AG04449 (cell line): ENCODE measurements at regions not wholly inside any gene's neighbourhood (a gene's known extent, or its start where the extent isn't known, plus 50 kb on each side); places are given as distances from the start of the nearest gene placed in this dataset.

Source experiments
- CTCF ChIA-PET: fragments of 350-600 bp; formaldehyde crosslinking; extraction: SDS; loops from one replicate; lab custom pipeline; 2021; ENCODE audit warnings: antibody characterized with exemption; lab: Yijun Ruan, JAX
- POLR2A ChIA-PET: fragments of 400-600, 350-600 bp; formaldehyde crosslinking; extraction: SDS; loops from one replicate; lab custom pipeline; 2020; ENCODE audit warnings: antibody characterized with exemption, inconsistent platforms; lab: Yijun Ruan, JAX
- DNase-seq: peaks from one replicate; pipeline ENCODE4 v3.0.0-alpha.2; 2010; ENCODE audit warnings: low read depth, low spot score
- H3K4me3 ChIP-seq: 2 replicates; pipeline ENCODE4 v1.5.1; 2011; ENCODE audit warnings: low read depth, mild to moderate bottlenecking, control low read depth, low read length
- CTCF ChIP-seq: IDR thresholded peaks from one replicate; pipeline ENCODE4 v1.5.1; 2011; ENCODE audit warnings: mild to moderate bottlenecking, moderate library complexity, low read length, control low read depth, inconsistent platforms; ENCODE audit not compliant: insufficient read depth; ENCODE audit errors: missing control alignments

DNA sequence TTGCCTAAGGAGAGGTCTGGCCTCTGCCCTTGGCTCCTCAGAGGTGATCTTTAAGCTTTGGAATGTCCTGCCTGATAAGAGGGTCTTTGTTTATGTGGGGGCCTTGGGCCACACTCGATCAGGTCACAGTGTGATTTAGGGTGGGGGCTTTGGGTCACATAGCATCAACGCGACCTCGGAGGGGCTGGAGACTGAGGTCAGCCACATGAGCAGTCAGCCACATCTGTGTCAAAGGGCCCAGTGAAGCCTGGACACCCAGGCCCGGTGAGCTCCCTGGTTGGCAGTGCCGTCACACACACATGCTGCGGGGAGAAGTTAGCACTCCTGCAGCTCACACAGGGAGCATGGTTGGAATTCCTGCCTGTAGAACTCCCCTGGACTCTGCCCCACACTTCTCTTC is 345.0 kb downstream of the NPHP4 start:
- ChIA-PET CTCF (no interaction called here), POLR2A (no interaction called here)
- DNase-seq: no peak
- TF ChIP-seq CTCF: no peak
- no peak overlapping the region for H3K4me3 ChIP-seq

DNA sequence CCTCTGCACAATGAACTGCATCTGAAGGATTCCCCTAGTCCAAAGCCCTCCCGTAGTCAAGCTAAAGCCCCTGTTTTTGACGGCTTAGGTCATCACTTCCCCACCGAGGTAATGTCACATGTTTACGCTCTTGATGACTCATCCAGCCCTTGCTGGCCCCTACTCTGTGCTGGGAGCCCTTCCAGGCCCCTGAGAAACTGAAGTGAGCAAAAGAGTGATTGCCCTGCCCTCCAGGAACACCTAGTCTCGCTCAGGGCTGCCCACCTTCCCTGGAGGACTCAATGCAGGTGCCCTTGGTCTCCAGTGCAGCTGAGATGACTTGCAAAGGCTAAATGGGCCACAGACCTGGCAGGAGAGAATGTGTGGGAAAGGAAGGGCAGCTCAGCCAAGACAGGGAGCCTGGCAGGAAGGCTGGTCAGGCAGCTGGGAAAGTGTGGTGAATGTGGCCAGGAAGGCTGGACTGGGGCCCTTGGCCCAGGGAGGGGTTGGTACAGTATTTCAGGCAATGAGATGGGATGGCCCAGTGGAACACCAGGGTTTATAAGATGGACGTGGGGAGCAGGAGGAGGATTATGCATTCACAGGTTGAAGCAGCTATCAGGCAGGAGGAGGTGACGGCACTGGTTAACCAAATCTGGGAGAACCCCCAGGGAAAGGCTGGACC is 345.6 kb downstream of the NPHP4 start:
- TF ChIP-seq CTCF: no peak
- no peak for DNase-seq
- CTCF ChIA-PET: no interaction called here
- POLR2A ChIA-PET: no interaction called here
- no peak overlapping the region for H3K4me3 ChIP-seq

- TF ChIP-seq CTCF: no peak
- CTCF ChIA-PET: no interaction called here
- H3K4me3 ChIP-seq: no peak overlapping the region
- DNase-seq: no peak
- POLR2A ChIA-PET: no interaction called here
Observed at GRCh38 chr1:5645929-5646328, 346.3 kb downstream of the NPHP4 start.

DNA sequence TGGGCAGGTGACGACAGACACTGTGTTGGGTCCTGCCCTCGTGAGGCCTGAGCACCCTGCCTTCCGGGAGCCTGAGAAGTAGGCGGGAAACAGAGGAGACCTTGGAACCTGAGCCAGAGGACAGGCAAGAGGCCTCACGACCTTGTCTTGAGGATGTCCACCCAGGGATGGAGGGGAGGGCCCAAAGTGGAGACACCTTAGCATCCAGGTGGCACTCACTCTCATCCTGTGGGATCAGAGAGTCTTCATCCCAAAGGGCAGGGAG is 347.2 kb downstream of the NPHP4 start:
- POLR2A ChIA-PET: no interaction called here
- CTCF ChIA-PET: no interaction called here
- TF ChIP-seq CTCF: no peak
- H3K4me3 ChIP-seq: no peak overlapping the region
- DNase-seq: no peak

- H3K4me3 ChIP-seq: no peak overlapping the region
- no peak for TF ChIP-seq CTCF
- ChIA-PET POLR2A (no interaction called here), CTCF (no interaction called here)
- no peak for DNase-seq
Observed at GRCh38 chr1:5644281-5645134, 347.7 kb downstream of the NPHP4 start.

GRCh38 chr1:5643360-5644107 is 348.7 kb downstream of the NPHP4 start:
- no peak overlapping the region for H3K4me3 ChIP-seq
- CTCF ChIA-PET: no interaction called here
- DNase-seq: no peak
- TF ChIP-seq CTCF: no peak
- POLR2A ChIA-PET: no interaction called here
